ENCODE measurements at regions not wholly inside any gene's neighbourhood (a gene's known extent, or its start where the extent isn't known, plus 50 kb on each side); places are given as distances from the start of the nearest gene placed in this dataset.

DNA sequence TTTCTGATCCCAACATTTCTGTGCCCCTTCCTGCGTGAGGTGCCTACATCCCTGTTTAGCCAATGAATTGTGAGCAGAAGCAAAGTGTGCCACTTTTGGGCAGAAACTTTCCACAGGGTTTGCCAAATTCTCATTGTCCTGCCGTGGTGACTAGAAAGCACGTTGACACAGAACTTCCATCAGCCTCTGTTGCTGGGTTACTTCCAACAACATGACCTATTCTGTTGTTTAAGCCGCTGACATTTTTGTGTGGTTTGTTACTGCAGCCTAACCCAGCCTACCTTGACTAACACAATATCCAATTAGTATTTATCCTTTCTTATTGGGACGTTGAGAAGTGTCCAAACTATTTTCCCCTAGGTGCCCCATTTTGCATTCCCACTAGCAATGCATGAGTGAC, 136.8 kb downstream of the URB2 start:
- no peak for DNase-seq
- H3K9ac ChIP-seq = no peak overlapping the region
- H3K4me3 ChIP-seq = no peak overlapping the region
- H3K27me3 ChIP-seq (replicated peaks; ENCODE audit: insufficient read depth) = peaks cover 27% of the 10 kb centered on the region
- H3K9me2 ChIP-seq (ENCODE audit: insufficient read depth) = no peaks in the 10 kb centered on the region
- peaks cover 19% of the 10 kb centered on the region for H3K4me1 ChIP-seq (ENCODE audit: insufficient read depth)
- TF ChIP-seq EZH2phosphoT487 (IDR thresholded peaks at IDR 0.05; ENCODE audit: insufficient read depth, low read depth) (no peak), EZH2 (IDR thresholded peaks at IDR 0.05; ENCODE audit: insufficient read depth, poor library complexity, severe bottlenecking) (no peak)
- no peaks in the 10 kb centered on the region for H3K79me2 ChIP-seq (ENCODE audit: insufficient read depth)
- H3K27ac ChIP-seq = no peak overlapping the region
- no peaks in the 10 kb centered on the region for H3K9me3 ChIP-seq (ENCODE audit: low read depth)
- H3K4me2 ChIP-seq (ENCODE audit: unreplicated experiment) = no peak overlapping the region
- 38 to 48% methylated on average over 5 of the region's 5 CpGs for WGBS, 2 experiments (ENCODE audit: low coverage in 1 of 2, low lambda C conversion rate in 2 of 2, missing lambda C conversion rate in 2 of 2)
- no peaks in the 10 kb centered on the region for H3K36me3 ChIP-seq (ENCODE audit: low read depth)
- in situ Hi-C loops (cut with MboI) = no loop called here
- H2AFZ ChIP-seq = no peak overlapping the region
- no peaks in the 10 kb centered on the region for H4K20me1 ChIP-seq (ENCODE audit: insufficient read depth)
- H3F3A ChIP-seq (ENCODE audit: insufficient read depth) = peaks cover 18% of the 10 kb centered on the region

GRCh38 chr1:229768232-229768631, 142.2 kb downstream of the URB2 start:
- 19 to 20% methylated on average over 5 of the region's 5 CpGs for WGBS, 2 experiments (ENCODE audit: low coverage in 1 of 2, low lambda C conversion rate in 2 of 2, missing lambda C conversion rate in 2 of 2)
- DNase-seq = no peak
- Histone ChIP-seq H3K36me3 (ENCODE audit: low read depth) (no peaks in the 10 kb centered on the region), H3K79me2 (ENCODE audit: insufficient read depth) (no peaks in the 10 kb centered on the region), H3K4me3 (no peak overlapping the region), H3F3A (ENCODE audit: insufficient read depth) (no peaks in the 10 kb centered on the region), H4K20me1 (ENCODE audit: insufficient read depth) (no peaks in the 10 kb centered on the region), H3K9me2 (ENCODE audit: insufficient read depth) (no peaks in the 10 kb centered on the region), H3K27me3 (replicated peaks; ENCODE audit: insufficient read depth) (peaks cover 33% of the 10 kb centered on the region), H3K9ac (no peak overlapping the region), H3K4me1 (ENCODE audit: insufficient read depth) (no peaks in the 10 kb centered on the region), H2AFZ (no peak overlapping the region), H3K9me3 (ENCODE audit: low read depth) (no peaks in the 10 kb centered on the region), H3K27ac (no peak overlapping the region), H3K4me2 (ENCODE audit: unreplicated experiment) (no peak overlapping the region)
- in situ Hi-C loops (cut with MboI) = no loop called here
- TF ChIP-seq EZH2phosphoT487 (IDR thresholded peaks at IDR 0.05; ENCODE audit: insufficient read depth, low read depth) (no peak), EZH2 (IDR thresholded peaks at IDR 0.05; ENCODE audit: insufficient read depth, poor library complexity, severe bottlenecking) (no peak)

GRCh38 chr1:229769006-229769405, 143.0 kb downstream of the URB2 start:
- Histone ChIP-seq H3K9ac (no peak overlapping the region), H3K9me2 (ENCODE audit: insufficient read depth) (no peaks in the 10 kb centered on the region), H3F3A (ENCODE audit: insufficient read depth) (no peaks in the 10 kb centered on the region), H3K4me3 (no peak overlapping the region), H3K36me3 (ENCODE audit: low read depth) (no peaks in the 10 kb centered on the region), H4K20me1 (ENCODE audit: insufficient read depth) (no peaks in the 10 kb centered on the region), H3K4me2 (ENCODE audit: unreplicated experiment) (no peak overlapping the region), H2AFZ (no peak overlapping the region), H3K27me3 (replicated peaks; ENCODE audit: insufficient read depth) (peaks cover 27% of the 10 kb centered on the region), H3K79me2 (ENCODE audit: insufficient read depth) (no peaks in the 10 kb centered on the region), H3K4me1 (ENCODE audit: insufficient read depth) (no peaks in the 10 kb centered on the region), H3K9me3 (ENCODE audit: low read depth) (no peaks in the 10 kb centered on the region), H3K27ac (no peak overlapping the region)
- no peak for TF ChIP-seq EZH2phosphoT487 (IDR thresholded peaks at IDR 0.05; ENCODE audit: insufficient read depth, low read depth)
- TF ChIP-seq EZH2 (IDR thresholded peaks at IDR 0.05; ENCODE audit: insufficient read depth, poor library complexity, severe bottlenecking) = no peak
- WGBS, 2 experiments (ENCODE audit: low coverage in 1 of 2, low lambda C conversion rate in 2 of 2, missing lambda C conversion rate in 2 of 2) = 33 to 37% methylated on average over 3 of the region's 3 CpGs
- DNase-seq = no peak
- in situ Hi-C loops (cut with MboI) = no loop called here

DNA sequence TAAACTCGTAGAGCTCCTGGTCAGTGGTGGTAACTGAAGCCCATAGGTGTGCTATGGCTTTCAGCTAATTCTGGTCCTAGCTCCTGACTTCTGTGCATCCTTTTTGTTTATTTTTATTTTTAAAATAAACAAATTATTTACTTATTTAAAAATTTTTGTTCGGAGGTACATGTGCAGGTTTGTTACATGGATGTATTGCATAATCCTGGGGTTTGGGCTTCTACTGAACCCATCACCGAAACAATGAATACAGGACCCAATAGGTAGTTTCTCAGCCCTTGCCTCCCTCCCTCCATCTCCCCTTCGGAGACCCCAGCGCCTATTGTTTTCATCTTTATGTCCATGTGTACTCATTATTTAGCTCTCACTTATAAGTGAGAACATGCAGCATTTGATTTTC, 143.8 kb downstream of the URB2 start:
- Histone ChIP-seq H3K4me2 (ENCODE audit: unreplicated experiment) (no peak overlapping the region), H3F3A (ENCODE audit: insufficient read depth) (no peaks in the 10 kb centered on the region), H3K27ac (no peak overlapping the region), H3K36me3 (ENCODE audit: low read depth) (no peaks in the 10 kb centered on the region), H3K9ac (no peak overlapping the region), H3K9me2 (ENCODE audit: insufficient read depth) (no peaks in the 10 kb centered on the region), H3K4me3 (no peak overlapping the region), H4K20me1 (ENCODE audit: insufficient read depth) (no peaks in the 10 kb centered on the region), H3K79me2 (ENCODE audit: insufficient read depth) (no peaks in the 10 kb centered on the region), H2AFZ (no peak overlapping the region), H3K27me3 (replicated peaks; ENCODE audit: insufficient read depth) (peaks cover 25% of the 10 kb centered on the region), H3K9me3 (ENCODE audit: low read depth) (no peaks in the 10 kb centered on the region), H3K4me1 (ENCODE audit: insufficient read depth) (no peaks in the 10 kb centered on the region)
- DNase-seq = no peak
- in situ Hi-C loops (cut with MboI) = no loop called here
- no peak for TF ChIP-seq EZH2 (IDR thresholded peaks at IDR 0.05; ENCODE audit: insufficient read depth, poor library complexity, severe bottlenecking)
- WGBS, 2 experiments (ENCODE audit: low coverage in 1 of 2, low lambda C conversion rate in 2 of 2, missing lambda C conversion rate in 2 of 2) = 32 to 38% methylated on average over 5 of the region's 5 CpGs

DNA sequence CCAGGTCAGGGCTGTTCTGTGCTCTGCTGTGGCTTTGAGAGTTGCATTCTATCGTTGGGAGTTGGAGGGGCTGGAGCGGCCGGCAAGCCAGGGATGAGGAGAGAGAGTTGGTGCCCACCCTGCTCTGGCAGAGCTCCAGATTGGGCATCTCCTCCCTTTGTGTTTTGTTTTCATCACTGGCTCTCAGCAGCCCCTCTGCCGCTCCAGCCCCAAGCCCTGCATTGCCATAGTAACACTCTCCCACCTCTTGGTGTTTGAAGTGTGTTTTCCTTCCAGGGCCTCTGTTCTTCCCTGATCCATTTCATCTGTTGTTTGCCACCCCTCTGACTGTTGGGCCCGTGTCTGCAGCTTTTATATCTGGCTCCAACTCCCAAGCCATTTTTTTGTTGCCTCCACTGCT, 152.7 kb downstream of the URB2 start:
- in situ Hi-C loops (cut with MboI) = no loop called here
- TF ChIP-seq EZH2 (IDR thresholded peaks at IDR 0.05; ENCODE audit: insufficient read depth, poor library complexity, severe bottlenecking) (no peak), EZH2phosphoT487 (IDR thresholded peaks at IDR 0.05; ENCODE audit: insufficient read depth, low read depth) (no peak)

More for the DNA sequence above, 152.7 kb downstream of the URB2 start:
- Histone ChIP-seq H3K27ac (no peak overlapping the region), H3K9me3 (ENCODE audit: low read depth) (no peaks in the 10 kb centered on the region), H4K20me1 (ENCODE audit: insufficient read depth) (no peaks in the 10 kb centered on the region), H3K27me3 (replicated peaks; ENCODE audit: insufficient read depth) (peaks cover 32% of the 10 kb centered on the region), H3K36me3 (ENCODE audit: low read depth) (no peaks in the 10 kb centered on the region), H2AFZ (no peak overlapping the region), H3K9me2 (ENCODE audit: insufficient read depth) (no peaks in the 10 kb centered on the region), H3K4me1 (ENCODE audit: insufficient read depth) (no peaks in the 10 kb centered on the region), H3K9ac (no peak overlapping the region), H3F3A (ENCODE audit: insufficient read depth) (no peaks in the 10 kb centered on the region), H3K4me3 (no peak overlapping the region), H3K79me2 (ENCODE audit: insufficient read depth) (no peaks in the 10 kb centered on the region), H3K4me2 (ENCODE audit: unreplicated experiment) (no peak overlapping the region)
- 14 to 29% methylated on average over 5 of the region's 5 CpGs for WGBS, 2 experiments (ENCODE audit: low coverage in 1 of 2, low lambda C conversion rate in 2 of 2, missing lambda C conversion rate in 2 of 2)
- no peak for DNase-seq

Data from GM23248 (cell line).